HG02970 (cell line): ENCODE measurements at regions not wholly inside any gene's neighbourhood (a gene's known extent, or its start where the extent isn't known, plus 50 kb on each side); places are given as distances from the start of the nearest gene placed in this dataset.
"Not testable (repeated sequence)": the region's sequence is repeated elsewhere in the genome, so short reads cannot be mapped to it uniquely, and the experiment has no call there.

Experiments used
- ATAC-seq: cut with Tn5 transposase; IDR thresholded peaks from one replicate; pipeline ENCODE4 v1.9.1; 2021; ENCODE audit warnings: mild to moderate bottlenecking, moderate library complexity, moderate number of reproducible peaks; ENCODE audit not compliant: unreplicated experiment, low FRiP score

GRCh38 chr2:4024605-4025004 is 321.2 kb downstream of the DCDC2C start:
- no peak for ATAC-seq

DNA sequence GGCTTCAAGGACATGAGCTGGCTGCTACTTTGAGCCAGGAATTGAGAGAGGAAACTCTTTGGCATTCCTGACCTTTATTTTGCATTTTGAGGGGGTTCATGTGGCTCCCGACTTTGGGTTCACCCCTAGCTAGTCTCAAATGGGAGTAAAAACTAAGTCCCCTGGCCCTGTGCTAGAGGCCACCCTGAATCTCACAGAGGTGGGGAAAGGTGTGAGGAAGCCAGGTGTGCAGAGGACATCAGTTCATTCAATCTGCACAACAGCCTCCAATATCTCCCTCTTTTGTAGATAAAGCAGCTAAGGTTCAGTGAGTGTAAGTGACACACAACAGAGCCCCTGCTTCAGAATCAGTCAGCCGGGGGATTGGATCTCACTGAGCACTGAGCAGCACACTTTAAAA is 325.7 kb downstream of the DCDC2C start:
- ATAC-seq, result no peak

DNA sequence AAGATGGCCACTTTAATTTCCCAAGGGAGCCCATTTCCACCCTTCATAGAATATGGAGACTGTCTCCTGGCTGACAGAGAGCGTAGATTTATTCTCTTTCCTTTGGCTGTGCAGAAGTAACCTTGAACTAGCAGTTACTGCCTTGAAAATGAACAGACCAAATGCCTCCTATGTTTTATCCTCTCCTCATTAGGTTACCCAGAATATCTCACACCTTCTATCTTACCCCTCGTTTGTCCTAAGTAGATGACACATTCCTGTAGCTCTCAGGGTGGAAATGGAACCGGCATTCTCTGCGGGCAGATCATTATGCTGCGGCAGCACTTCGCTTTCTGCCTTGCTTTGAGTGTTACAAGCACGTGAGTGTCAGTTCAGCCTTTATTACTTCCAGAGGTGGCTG is 336.5 kb downstream of the DCDC2C start:
- no peak for ATAC-seq

- no peak for ATAC-seq
Measured at GRCh38 chr2:4047961-4048891, 344.9 kb downstream of the DCDC2C start.

DNA sequence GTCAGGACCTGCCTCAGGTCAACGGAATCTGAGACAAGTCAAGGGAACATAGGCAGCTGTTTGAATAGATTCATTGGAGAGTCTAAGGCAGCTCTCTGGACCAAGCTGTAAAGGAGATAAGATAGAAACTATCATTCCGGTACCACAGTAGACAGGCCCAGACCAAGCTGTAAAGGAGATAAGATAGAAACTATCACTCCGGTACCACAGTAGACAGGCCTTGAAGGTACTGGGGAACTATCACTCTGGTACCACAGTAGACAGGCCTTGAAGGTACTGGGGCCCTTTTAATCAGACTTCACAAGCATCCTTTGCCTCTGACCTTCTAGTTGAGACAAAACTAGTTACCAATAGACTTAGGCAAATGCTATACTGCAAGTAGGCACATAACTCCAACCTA is 346.1 kb downstream of the DCDC2C start:
- ATAC-seq, result no peak

DNA sequence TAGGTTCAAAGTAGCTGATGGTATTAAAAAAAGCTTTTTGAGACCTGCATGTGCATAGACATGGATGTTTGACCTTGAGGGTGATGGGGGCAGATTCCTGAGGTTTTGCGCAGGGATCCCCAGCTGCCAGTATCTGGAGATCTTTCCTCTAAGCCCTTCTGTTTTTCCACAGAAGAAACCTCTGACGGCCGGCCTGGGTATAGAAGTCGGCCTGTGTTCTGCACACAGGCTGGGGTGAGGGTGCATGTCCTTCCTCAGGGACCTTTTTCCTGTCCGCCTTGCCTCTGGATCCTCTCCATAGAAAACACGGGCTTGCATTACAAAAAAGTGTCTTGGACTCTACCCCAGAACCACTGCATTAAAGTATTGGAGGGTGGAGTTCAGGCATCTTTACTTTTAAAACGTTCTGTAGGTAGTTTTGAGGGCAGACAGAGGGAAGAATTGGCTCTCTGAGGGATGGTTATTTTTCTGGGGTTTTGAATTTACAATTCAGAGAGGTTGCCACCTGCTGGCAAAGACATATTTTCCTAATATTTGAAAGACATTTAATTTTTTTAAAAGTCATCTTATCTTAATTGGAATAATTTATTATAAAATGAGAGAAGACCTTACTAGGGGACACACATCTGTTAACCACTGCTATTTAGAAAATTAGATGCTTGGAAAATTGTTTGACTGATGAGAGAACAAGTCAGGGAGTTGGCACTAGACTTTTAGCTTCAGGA is 350.6 kb downstream of the DCDC2C start:
- ATAC-seq, result no peak

- no peak for ATAC-seq
Measured at GRCh38 chr2:4066217-4066616, 362.8 kb downstream of the DCDC2C start.

DNA sequence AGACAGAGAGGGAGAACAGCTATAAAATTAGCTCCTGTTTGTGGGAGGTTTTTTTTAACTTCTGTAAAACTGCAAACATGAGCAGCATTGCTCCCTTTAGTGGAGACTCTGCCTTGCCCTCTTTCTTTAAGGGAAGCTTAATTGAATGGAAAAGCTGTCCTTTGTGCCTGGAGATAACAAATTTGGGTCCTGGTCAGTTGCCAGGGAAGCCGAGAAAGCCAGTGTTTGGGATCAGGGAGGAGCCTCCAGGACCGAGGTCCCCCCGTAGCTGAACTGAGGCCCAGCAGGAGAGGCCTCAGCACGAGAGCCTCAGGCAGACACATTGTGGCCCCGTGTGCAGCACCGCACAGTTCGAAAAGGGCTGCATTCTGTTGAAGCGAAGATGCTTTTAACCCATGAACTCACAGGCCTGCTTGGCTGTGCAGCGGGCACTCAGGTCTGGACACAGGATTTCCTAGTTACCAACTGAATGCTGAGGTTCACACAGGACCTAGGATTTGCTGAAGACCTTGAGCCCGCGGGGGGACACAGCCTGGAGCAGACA is 369.7 kb downstream of the DCDC2C start:
- no peak for ATAC-seq

DNA sequence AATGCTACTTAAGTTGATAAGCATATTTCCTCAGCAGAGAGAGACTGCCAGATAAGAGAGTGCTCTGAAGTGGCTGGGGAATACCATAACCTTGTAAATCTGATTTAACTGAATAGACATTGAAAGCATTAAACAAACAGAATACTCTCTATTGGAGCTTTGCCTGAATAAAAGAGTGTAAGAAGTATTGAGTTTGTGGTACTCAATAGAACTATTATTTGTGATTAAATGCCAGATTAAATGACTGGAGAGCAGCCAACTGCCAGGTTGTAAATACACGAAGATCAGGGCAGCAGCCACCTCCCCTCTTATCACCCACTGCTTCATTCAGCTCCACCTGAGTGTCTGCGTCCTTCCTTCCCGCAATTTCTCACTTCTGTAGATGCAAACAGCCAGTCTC is 373.6 kb downstream of the DCDC2C start:
- no peak for ATAC-seq

- no peak for ATAC-seq
Measured at GRCh38 chr2:4085186-4085585, 381.8 kb downstream of the DCDC2C start.

GRCh38 chr2:4090668-4091630 is 387.6 kb downstream of the DCDC2C start:
- ATAC-seq, result no peak

DNA sequence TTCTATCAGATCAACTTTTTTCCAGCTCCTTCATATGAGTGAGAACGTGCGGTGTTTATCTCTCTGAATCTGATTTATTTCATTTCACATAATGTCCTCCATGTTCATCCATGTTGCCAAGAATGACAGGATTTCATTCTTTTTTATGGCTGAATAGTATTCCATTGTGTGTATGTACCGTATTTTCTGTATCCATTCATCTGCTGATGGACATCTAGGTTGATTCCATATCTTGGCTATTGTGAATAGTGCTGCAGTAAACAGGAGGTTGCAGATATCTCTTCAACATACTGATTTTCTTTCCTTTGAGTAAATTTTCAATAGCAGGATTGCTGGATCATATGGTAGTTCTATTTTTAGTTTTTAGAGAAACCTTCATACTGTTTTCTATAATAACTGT is 388.5 kb downstream of the DCDC2C start:
- no peak for ATAC-seq

DNA sequence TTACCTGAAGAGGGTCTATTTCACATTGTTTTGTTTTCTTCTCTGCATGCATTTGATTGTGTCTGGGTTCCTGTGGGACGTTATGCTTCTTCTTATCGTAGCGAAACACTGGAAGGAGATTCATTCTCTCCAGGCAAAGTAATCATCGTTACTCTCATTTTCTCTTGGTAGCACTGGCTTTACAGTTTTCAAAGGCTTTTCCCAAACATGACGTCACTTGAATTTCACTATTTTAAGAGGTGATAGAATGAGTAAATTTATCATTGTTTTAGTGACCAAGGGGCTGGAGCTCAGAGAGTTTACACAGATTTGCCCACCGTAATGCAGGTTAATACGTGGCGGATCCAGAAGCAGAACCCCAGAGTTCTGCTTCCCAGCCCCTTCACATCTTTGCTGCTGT is 391.4 kb downstream of the DCDC2C start:
- ATAC-seq, result no peak

DNA sequence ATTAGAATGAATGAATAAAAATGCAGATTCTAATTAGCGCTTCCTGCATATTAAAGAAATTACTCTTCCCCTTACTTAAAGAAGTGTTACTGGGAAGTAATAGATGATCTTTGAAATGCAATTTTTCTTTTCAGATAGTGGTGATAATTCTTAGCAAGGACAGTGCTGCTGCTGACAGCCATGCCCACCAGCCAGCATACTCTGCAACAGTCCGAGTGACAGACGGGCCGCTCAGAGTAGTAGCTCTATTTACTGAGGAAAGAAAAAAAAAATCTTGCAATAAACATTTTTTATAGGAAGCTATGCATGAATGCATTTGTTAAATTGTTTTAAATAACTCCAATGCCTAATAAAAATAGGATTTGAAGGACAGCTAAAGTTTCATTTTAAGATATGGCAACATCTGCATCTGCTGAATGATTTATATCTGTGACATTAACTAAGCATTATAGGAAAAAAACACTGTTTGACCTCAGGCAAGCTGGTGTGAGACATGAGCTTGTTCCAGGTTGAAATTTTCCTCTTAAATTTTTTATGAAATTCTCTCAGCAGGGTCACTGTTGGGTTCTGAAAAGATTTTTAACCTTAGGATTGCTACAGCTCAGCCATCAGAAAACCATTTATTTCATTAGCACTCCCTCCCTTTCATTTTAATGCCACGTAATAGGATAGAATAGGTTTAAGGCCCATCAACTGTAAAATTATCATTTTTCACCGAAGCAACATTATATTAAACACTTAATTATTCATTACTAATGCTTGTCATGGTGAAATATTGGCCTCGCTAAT is 393.8 kb downstream of the DCDC2C start:
- no peak for ATAC-seq

DNA sequence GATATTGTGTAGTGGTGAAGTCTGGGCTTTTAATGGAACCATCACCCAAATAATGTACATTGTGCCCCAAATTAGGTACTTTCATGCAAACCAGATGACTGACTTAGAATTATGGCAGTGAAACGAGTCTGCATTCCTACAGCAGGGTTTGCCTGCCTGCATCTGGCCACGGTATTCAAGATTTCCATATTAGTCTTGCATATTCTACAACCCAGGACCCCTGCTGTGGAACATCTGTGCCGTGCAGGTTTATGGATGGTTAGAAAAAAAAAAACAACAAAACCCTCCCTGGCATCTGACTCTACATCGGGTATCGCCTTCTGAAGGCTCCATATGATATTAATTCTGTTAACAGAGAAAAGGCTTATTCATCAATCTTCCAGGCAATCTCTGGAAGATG is 394.8 kb downstream of the DCDC2C start:
- no peak for ATAC-seq

- no peak for ATAC-seq
Measured at GRCh38 chr2:4101936-4102335, 398.6 kb downstream of the DCDC2C start.

GRCh38 chr2:4107179-4107578 is 403.8 kb downstream of the DCDC2C start:
- ATAC-seq, result no peak

DNA sequence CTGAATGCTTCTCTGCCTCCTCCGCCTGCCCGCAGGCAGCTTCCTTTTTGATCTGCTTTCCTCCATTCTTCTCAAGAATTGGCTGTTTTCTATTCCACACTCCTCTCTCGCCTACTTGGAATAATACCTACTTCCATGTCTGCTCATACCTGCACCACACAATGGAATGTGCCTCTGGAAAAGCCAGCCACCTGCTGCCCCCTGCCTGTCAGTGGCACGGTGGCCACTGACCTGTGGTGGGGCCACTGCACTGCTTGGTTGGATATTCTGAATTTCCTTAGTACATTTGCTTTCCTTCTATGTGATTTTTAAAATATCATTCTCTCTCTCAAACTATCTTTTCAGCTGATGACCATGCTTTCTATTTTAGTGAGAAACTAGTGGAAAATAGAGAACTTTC is 406.9 kb downstream of the DCDC2C start:
- no peak for ATAC-seq

- ATAC-seq, result not testable (repeated sequence)
Measured at GRCh38 chr2:4115435-4115834, 412.1 kb downstream of the DCDC2C start.

DNA sequence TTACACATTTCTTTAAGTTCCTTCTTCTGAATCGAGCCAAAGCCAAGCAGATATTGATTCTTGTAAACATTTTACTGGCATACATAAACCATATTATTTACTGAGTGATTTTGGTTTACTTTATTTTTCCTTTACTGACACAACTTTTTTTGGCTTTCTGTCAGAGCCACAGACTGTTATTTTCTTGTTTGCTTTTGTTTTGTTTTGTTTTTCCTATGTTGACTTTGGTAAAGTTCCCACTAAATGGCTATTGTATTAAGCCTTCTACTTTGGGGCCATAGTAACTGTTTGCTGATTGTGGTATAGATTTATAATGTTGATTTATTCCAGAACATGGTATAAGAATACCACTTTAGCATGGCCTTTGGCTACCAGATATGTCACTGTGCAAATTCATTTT is 419.4 kb downstream of the DCDC2C start:
- ATAC-seq, result no peak
